ENCODE measurements at regions not wholly inside any gene's neighbourhood (a gene's known extent, or its start where the extent isn't known, plus 50 kb on each side); places are given as distances from the start of the nearest gene placed in this dataset.

DNA sequence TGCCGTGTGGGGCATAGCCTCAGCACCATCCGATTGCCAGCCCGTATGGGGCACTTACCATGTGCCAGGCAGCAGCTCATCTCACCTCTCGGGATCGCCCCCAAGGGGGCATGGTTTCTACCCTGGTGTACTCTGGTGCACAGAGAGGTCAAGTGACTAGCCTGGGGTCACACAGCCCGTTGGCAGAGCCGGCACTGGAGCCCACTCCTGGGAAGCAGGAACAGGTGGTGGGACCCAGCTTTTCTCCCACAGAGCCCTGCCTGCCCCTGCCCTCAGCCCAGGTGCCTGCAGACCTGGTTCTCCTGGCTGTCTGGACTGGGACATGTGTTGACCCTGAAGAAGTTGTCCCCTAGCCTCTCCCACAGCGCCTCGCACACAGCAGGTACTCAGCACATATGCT lies 141.8 kb upstream of the CIBAR2 start:
- 100% methylated on average over 4 of the region's 9 CpGs for WGBS (ENCODE audit: low lambda C conversion rate)
- Histone ChIP-seq H3K9ac (ENCODE audit: insufficient read depth, low read depth, low read length) (no peak overlapping the region), H3K4me1 (ENCODE audit: insufficient read depth, low read length) (peaks cover 6% of the 10 kb centered on the region), H3K9me3 (ENCODE audit: low read length) (no peaks in the 10 kb centered on the region), H3K27ac (ENCODE audit: extremely low read length, insufficient read depth, low read length) (no peak overlapping the region), H3K79me2 (ENCODE audit: insufficient read depth, low read length) (no peaks in the 10 kb centered on the region), H3K36me3 (replicated peaks in 1 of 2; ENCODE audit: control insufficient read depth in 1 of 2, insufficient read depth in 2 of 2, low read length in 2 of 2) (no peaks in the 10 kb centered on the region), H4K20me1 (ENCODE audit: insufficient read depth, low read length) (peaks cover 6% of the 10 kb centered on the region; the same call in 1 of the 2 replicates), H3K27me3 (ENCODE audit: control insufficient read depth in 1 of 2, insufficient read depth in 2 of 2, low read length in 2 of 2) (no peaks in the 10 kb centered on the region), H3K4me3 (replicated peaks in 1 of 3; ENCODE audit: insufficient read depth in 1 of 3, low read depth in 2 of 3, low read length in 3 of 3) (no peak overlapping the region), H3K4me2 (ENCODE audit: low read depth, low read length) (no peak overlapping the region), H2AFZ (ENCODE audit: low read length) (no peak overlapping the region)
- ATAC-seq, result no peak
- no TSS peak for BruUV-seq (replicated peaks)
- no peak for DNase-seq (ENCODE audit: low spot score)
- no peak for FAIRE-seq
- ChIA-PET POLR2A (no interaction called here), CTCF (ENCODE audit: low intra/inter-chr PET ratio, low total read pairs) (interaction anchor here (1.1 kb wide), 1 partner anchor 139 kb away, joined by 6 read pairs; no protein-coding TSS in a partner anchor)
- in situ Hi-C loops (cut with HindIII; ENCODE audit: extremely low pct_ligation_motif_present, low pct_unique_long_range_greater_than_20kb), result no loop called here
- intact Hi-C loops (cut with micrococcal nuclease; ENCODE audit: unreplicated experiment), result no loop called here
- TF ChIP-seq, protein P1, sequence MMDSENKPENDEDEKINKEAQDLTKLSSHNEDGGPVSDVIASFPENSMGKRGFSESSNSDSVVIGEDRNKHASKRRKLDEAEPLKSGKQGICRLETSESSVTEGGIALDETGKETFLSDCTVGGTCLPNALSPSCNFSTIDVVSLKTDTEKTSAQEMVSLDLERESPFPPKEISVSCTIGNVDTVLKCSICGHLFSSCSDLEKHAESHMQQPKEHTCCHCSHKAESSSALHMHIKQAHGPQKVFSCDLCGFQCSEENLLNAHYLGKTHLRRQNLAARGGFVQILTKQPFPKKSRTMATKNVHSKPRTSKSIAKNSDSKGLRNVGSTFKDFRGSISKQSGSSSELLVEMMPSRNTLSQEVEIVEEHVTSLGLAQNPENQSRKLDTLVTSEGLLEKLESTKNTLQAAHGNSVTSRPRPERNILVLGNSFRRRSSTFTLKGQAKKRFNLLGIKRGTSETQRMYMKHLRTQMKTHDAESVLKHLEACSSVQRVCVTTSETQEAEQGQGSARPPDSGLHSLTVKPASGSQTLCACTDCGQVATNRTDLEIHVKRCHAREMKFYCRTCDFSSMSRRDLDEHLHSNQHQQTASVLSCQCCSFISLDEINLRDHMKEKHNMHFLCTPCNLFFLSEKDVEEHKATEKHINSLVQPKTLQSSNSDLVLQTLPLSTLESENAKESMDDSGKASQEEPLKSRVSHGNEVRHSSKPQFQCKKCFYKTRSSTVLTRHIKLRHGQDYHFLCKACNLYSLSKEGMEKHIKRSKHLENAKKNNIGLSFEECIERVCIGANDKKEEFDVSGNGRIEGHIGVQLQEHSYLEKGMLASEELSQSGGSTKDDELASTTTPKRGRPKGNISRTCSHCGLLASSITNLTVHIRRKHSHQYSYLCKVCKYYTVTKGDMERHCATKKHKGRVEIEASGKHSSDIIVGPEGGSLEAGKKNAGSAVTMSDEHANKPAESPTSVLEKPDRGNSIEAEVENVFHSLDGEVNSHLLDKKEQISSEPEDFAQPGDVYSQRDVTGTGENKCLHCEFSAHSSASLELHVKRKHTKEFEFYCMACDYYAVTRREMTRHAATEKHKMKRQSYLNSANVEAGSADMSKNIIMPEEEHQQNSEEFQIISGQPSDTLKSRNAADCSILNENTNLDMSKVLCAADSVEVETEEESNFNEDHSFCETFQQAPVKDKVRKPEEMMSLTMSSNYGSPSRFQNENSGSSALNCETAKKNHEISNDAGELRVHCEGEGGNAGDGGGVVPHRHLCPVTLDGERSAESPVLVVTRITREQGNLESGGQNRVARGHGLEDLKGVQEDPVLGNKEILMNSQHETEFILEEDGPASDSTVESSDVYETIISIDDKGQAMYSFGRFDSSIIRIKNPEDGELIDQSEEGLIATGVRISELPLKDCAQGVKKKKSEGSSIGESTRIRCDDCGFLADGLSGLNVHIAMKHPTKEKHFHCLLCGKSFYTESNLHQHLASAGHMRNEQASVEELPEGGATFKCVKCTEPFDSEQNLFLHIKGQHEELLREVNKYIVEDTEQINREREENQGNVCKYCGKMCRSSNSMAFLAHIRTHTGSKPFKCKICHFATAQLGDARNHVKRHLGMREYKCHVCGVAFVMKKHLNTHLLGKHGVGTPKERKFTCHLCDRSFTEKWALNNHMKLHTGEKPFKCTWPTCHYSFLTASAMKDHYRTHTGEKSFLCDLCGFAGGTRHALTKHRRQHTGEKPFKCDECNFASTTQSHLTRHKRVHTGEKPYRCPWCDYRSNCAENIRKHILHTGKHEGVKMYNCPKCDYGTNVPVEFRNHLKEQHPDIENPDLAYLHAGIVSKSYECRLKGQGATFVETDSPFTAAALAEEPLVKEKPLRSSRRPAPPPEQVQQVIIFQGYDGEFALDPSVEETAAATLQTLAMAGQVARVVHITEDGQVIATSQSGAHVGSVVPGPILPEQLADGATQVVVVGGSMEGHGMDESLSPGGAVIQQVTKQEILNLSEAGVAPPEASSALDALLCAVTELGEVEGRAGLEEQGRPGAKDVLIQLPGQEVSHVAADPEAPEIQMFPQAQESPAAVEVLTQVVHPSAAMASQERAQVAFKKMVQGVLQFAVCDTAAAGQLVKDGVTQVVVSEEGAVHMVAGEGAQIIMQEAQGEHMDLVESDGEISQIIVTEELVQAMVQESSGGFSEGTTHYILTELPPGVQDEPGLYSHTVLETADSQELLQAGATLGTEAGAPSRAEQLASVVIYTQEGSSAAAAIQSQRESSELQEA (CRISPR knock-in tag; IDR thresholded peaks at IDR 0.05; ENCODE audit: not compliant biosample characterization), result no peak
- no peak for TF ChIP-seq U2AF2 (IDR thresholded peaks at IDR 0.05; ENCODE audit: low read depth, low read length)
- TF ChIP-seq NR2F1 (CRISPR knock-in tag; IDR thresholded peaks at IDR 0.05), result no peak
- TF ChIP-seq ZEB1 (IDR thresholded peaks at IDR 0.05; ENCODE audit: insufficient replicate concordance, low read depth), result no peak
- no peak for TF ChIP-seq ZNF747 (CRISPR knock-in tag; IDR thresholded peaks at IDR 0.05; ENCODE audit: borderline replicate concordance)
- TF ChIP-seq ZNF768 (CRISPR knock-in tag; IDR thresholded peaks at IDR 0.05), result peak; percentile 99
- TF ChIP-seq SP140L (CRISPR knock-in tag; IDR thresholded peaks at IDR 0.05; ENCODE audit: borderline replicate concordance), result no peak
- TF ChIP-seq RARA (CRISPR knock-in tag; IDR thresholded peaks at IDR 0.05), result no peak
- TF ChIP-seq PRMT3 (CRISPR knock-in tag; IDR thresholded peaks at IDR 0.05; ENCODE audit: borderline replicate concordance, low read depth), result no peak
- TF ChIP-seq, protein P2, sequence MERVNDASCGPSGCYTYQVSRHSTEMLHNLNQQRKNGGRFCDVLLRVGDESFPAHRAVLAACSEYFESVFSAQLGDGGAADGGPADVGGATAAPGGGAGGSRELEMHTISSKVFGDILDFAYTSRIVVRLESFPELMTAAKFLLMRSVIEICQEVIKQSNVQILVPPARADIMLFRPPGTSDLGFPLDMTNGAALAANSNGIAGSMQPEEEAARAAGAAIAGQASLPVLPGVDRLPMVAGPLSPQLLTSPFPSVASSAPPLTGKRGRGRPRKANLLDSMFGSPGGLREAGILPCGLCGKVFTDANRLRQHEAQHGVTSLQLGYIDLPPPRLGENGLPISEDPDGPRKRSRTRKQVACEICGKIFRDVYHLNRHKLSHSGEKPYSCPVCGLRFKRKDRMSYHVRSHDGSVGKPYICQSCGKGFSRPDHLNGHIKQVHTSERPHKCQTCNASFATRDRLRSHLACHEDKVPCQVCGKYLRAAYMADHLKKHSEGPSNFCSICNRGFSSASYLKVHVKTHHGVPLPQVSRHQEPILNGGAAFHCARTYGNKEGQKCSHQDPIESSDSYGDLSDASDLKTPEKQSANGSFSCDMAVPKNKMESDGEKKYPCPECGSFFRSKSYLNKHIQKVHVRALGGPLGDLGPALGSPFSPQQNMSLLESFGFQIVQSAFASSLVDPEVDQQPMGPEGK (CRISPR knock-in tag; IDR thresholded peaks at IDR 0.05), result no peak
- TF ChIP-seq ZNF124 (CRISPR knock-in tag; IDR thresholded peaks at IDR 0.05), result no peak
- no peak for TF ChIP-seq XRCC5 (optimal IDR thresholded peaks at IDR 0.05; ENCODE audit: low read length)
- peak; percentile 58; the same call in 1 of the 2 replicates for TF ChIP-seq ZMYM3 (CRISPR knock-in tag; IDR thresholded peaks at IDR 0.05)
- no peak for TF ChIP-seq SKI (IDR thresholded peaks at IDR 0.05; ENCODE audit: partially characterized antibody)
- TF ChIP-seq RXRB (CRISPR knock-in tag; IDR thresholded peaks at IDR 0.05; ENCODE audit: borderline replicate concordance), result no peak
- TF ChIP-seq ZNF883 (CRISPR knock-in tag; IDR thresholded peaks at IDR 0.05; ENCODE audit: not compliant biosample characterization), result no peak
- TF ChIP-seq STAT5B (CRISPR knock-in tag; IDR thresholded peaks at IDR 0.05), result no peak
